ENCODE measurements at regions not wholly inside any gene's neighbourhood (a gene's known extent, or its start where the extent isn't known, plus 50 kb on each side); places are given as distances from the start of the nearest gene placed in this dataset.

DNA sequence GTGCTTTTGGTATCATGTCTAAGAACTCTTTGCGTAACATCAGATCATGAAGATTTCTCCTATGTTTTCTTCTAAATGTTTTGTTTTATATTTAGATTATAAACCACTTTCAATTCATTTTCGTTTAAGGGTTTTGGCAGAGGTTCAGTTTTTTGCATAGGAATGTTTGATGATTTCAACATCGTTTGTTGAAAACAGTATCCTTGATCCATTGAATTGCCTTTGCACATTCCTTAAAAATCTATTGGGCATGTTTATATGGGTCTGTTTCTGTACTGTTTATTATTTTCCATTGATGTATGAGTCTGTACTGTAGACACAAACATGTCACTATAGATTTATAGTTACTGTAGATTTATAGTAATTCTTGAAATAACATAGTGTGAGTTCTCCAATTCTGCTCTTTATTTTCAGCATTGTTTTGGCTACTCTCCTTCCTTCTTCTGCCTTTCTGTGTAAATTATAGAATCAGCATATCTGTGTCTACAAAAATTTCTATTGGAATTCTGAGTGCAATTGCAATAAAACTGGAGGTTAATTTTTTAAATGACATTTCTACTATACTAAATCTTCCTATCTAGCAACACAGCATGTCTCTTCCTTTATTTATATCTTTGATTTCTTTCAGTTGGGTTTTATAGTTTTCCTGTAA, 374.0 kb downstream of the SV2B start:
- TF ChIP-seq, protein P1, sequence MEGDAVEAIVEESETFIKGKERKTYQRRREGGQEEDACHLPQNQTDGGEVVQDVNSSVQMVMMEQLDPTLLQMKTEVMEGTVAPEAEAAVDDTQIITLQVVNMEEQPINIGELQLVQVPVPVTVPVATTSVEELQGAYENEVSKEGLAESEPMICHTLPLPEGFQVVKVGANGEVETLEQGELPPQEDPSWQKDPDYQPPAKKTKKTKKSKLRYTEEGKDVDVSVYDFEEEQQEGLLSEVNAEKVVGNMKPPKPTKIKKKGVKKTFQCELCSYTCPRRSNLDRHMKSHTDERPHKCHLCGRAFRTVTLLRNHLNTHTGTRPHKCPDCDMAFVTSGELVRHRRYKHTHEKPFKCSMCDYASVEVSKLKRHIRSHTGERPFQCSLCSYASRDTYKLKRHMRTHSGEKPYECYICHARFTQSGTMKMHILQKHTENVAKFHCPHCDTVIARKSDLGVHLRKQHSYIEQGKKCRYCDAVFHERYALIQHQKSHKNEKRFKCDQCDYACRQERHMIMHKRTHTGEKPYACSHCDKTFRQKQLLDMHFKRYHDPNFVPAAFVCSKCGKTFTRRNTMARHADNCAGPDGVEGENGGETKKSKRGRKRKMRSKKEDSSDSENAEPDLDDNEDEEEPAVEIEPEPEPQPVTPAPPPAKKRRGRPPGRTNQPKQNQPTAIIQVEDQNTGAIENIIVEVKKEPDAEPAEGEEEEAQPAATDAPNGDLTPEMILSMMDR (optimal IDR thresholded peaks at IDR 0.05 in 1 of 3, IDR thresholded peaks at IDR 0.05 in 1 of 3, conservative IDR thresholded peaks at IDR 0.05 in 1 of 3; ENCODE audit: extremely low read depth in 1 of 3, insufficient read depth in 2 of 3, low read length in 3 of 3): no peak
- no peak for TF ChIP-seq EZH2 (IDR thresholded peaks at IDR 0.05; ENCODE audit: low read length)

All from keratinocyte (primary cell).